CD4-positive, alpha-beta T cell (primary cell): ENCODE measurements at regions not wholly inside any gene's neighbourhood (a gene's known extent, or its start where the extent isn't known, plus 50 kb on each side); places are given as distances from the start of the nearest gene placed in this dataset.

Experiments used
- ATAC-seq: fragments of 200-7000 bp; cut with Tn5 transposase; one replicate; pipeline ENCODE4 v1.10.0; 2022; ENCODE audit warnings: mild to moderate bottlenecking; ENCODE audit not compliant: poor library complexity
- CTCF ChIA-PET: fragments of 350-600 bp; sonication (Branson Sonifier 250); formaldehyde crosslinking; loops from one replicate; lab custom pipeline; 2021; ENCODE audit warnings: antibody characterized with exemption, inconsistent platforms; lab: Charles Lee
- POLR2A ChIA-PET: fragments of 350-600 bp; sonication (Branson Sonifier 250); formaldehyde crosslinking; loops from one replicate; lab custom pipeline; 2021; ENCODE audit warnings: antibody characterized with exemption, inconsistent platforms; lab: Charles Lee
- DNase-seq, 14 experiments: peaks; one replicate each; pipeline ENCODE4 v3.0.0-alpha.2; 2013 to 2020; ENCODE audit warnings: mixed read lengths in 2 of 14
- H3K27ac ChIP-seq, 2 donors: one replicate each; pipeline versions ENCODE4 v1.5.1 to v1.7.0; 2013; ENCODE audit warnings: low read length in 2 of 2, low read depth in 1 of 2, mild to moderate bottlenecking in 1 of 2
- H3K27me3 ChIP-seq, 2 experiments: 1 replicate in 1 of 2; 2 replicates in 1 of 2; pipeline versions ENCODE4 v1.6.1 to v1.7.0; 2013; ENCODE audit warnings: low read length in 2 of 2, control low read depth in 1 of 2, mild to moderate bottlenecking in 1 of 2, moderate library complexity in 1 of 2; ENCODE audit not compliant: insufficient read depth in 2 of 2, control insufficient read depth in 1 of 2
- H3K36me3 ChIP-seq: one replicate; pipeline ENCODE4 v1.6.1; 2013; ENCODE audit warnings: low read length, control low read depth; ENCODE audit not compliant: insufficient read depth
- H3K4me1 ChIP-seq: one replicate; pipeline ENCODE4 v1.6.1; 2013; ENCODE audit warnings: low read length, control low read depth; ENCODE audit not compliant: insufficient read depth
- H3K4me3 ChIP-seq: one replicate; pipeline ENCODE4 v1.5.1; 2013; ENCODE audit warnings: mild to moderate bottlenecking, low read length, moderate library complexity
- H3K9me3 ChIP-seq, 2 experiments: 1 replicate in 1 of 2; 2 replicates in 1 of 2; pipeline versions ENCODE4 v1.6.1 to v1.7.0; 2013; ENCODE audit warnings: low read length in 2 of 2, mild to moderate bottlenecking in 2 of 2, control low read depth in 1 of 2, moderate library complexity in 1 of 2; ENCODE audit not compliant: control insufficient read depth in 1 of 2, insufficient read depth in 1 of 2
- H3K27ac Mint-ChIP-seq: one replicate; pipeline ENCODE4 v1.8.0; 2020; ENCODE audit warnings: mixed read lengths
- H3K27me3 Mint-ChIP-seq: one replicate; pipeline ENCODE4 v1.8.0; 2021; ENCODE audit warnings: mixed read lengths
- H3K36me3 Mint-ChIP-seq: one replicate; pipeline ENCODE4 v1.8.0; 2021; ENCODE audit warnings: low read depth, mixed read lengths
- H3K4me1 Mint-ChIP-seq: one replicate; pipeline ENCODE4 v1.8.0; 2021; ENCODE audit warnings: low read depth, mixed read lengths
- H3K4me3 Mint-ChIP-seq: one replicate; pipeline ENCODE4 v1.8.0; 2020; ENCODE audit warnings: mild to moderate bottlenecking, mixed read lengths
- H3K9me3 Mint-ChIP-seq: one replicate; pipeline ENCODE4 v1.8.0; 2020; ENCODE audit warnings: mixed read lengths
- CTCF ChIP-seq: fragments of 200-600 bp; IDR thresholded peaks from one replicate; pipeline ENCODE4 v1.8.0; 2022; ENCODE audit warnings: antibody characterized with exemption, mild to moderate bottlenecking
- intact Hi-C, 2 experiments: fragments of 100-400 bp; cut with DNase I in 1 of 2; cut with micrococcal nuclease in 1 of 2; formaldehyde crosslinking; loops; one replicate each; pipeline versions ENCODE4 v1.15.1 to v1.9.0; 2023 to 2025; cut with DNase I, micrococcal nuclease

GRCh38 chr3:163614886-163615285 is 1463.4 kb downstream of the SI start:
- Mint-ChIP-seq H3K9me3 (peaks cover 6% of the 10 kb centered on the region), H3K4me3 (no peak overlapping the region), H3K27me3 (no peaks in the 10 kb centered on the region), H3K36me3 (no peaks in the 10 kb centered on the region), H3K27ac (no peak overlapping the region), H3K4me1 (no peaks in the 10 kb centered on the region)
- TF ChIP-seq CTCF = no peak
- DNase-seq (no peak), ATAC-seq (no peak)
- Histone ChIP-seq H3K27me3 (no peaks in the 10 kb centered on the region), H3K27ac (no peak overlapping the region), H3K4me3 (no peak overlapping the region), H3K36me3 (no peaks in the 10 kb centered on the region), H3K4me1 (no peaks in the 10 kb centered on the region), H3K9me3 (peaks cover 0 to 9% of the 10 kb centered on the region in 2 experiments)
- POLR2A ChIA-PET = no interaction called here
- intact Hi-C loops = no loop called here
- CTCF ChIA-PET = no interaction called here

- ChIA-PET CTCF (no interaction called here), POLR2A (no interaction called here)
- TF ChIP-seq CTCF = no peak
- H3K4me3 ChIP-seq = no peak overlapping the region
- Mint-ChIP-seq H3K27ac (no peak overlapping the region), H3K4me1 (no peaks in the 10 kb centered on the region), H3K27me3 (no peaks in the 10 kb centered on the region), H3K36me3 (no peaks in the 10 kb centered on the region), H3K9me3 (peaks cover 10% of the 10 kb centered on the region), H3K4me3 (no peak overlapping the region)
- no peak for ATAC-seq
- intact Hi-C loops = no loop called here
- peaks cover 0 to 6% of the 10 kb centered on the region in 2 experiments for H3K9me3 ChIP-seq
- H3K4me1 ChIP-seq = no peaks in the 10 kb centered on the region
- no peaks in the 10 kb centered on the region for H3K36me3 ChIP-seq
- no peaks in the 10 kb centered on the region for H3K27me3 ChIP-seq
- no peak for DNase-seq
- no peak overlapping the region for H3K27ac ChIP-seq
Observed at GRCh38 chr3:163605915-163606314, 1472.4 kb downstream of the SI start.

- Histone ChIP-seq H3K4me1 (no peaks in the 10 kb centered on the region), H3K36me3 (no peaks in the 10 kb centered on the region), H3K4me3 (no peak overlapping the region), H3K9me3 (peaks cover 0 to 11% of the 10 kb centered on the region in 2 experiments), H3K27ac (no peak overlapping the region), H3K27me3 (no peaks in the 10 kb centered on the region)
- no peak for DNase-seq
- no peak overlapping the region for H3K4me3 Mint-ChIP-seq
- H3K36me3 Mint-ChIP-seq = no peaks in the 10 kb centered on the region
- POLR2A ChIA-PET = no interaction called here
- ATAC-seq = no peak
- CTCF ChIA-PET = interaction anchor here (1.5 kb wide), 1 partner anchor 17 kb away, joined by 3 read pairs; no protein-coding TSS in a partner anchor
- peaks cover 8% of the 10 kb centered on the region for H3K9me3 Mint-ChIP-seq
- H3K27ac Mint-ChIP-seq = no peak overlapping the region
- H3K4me1 Mint-ChIP-seq = no peaks in the 10 kb centered on the region
- intact Hi-C loops = no loop called here
- no peaks in the 10 kb centered on the region for H3K27me3 Mint-ChIP-seq
- TF ChIP-seq CTCF = no peak
Observed at GRCh38 chr3:163601426-163601825, 1476.9 kb downstream of the SI start.
